Osteoblast (primary cell): ENCODE measurements at regions not wholly inside any gene's neighbourhood (a gene's known extent, or its start where the extent isn't known, plus 50 kb on each side); places are given as distances from the start of the nearest gene placed in this dataset.
"Not testable (repeated sequence)": the region's sequence is repeated elsewhere in the genome, so short reads cannot be mapped to it uniquely, and the experiment has no call there.

Source experiments
- DNase-seq: peaks from one replicate; pipeline ENCODE4 v3.0.0; 2011; ENCODE audit warnings: low spot score, mixed read lengths; ENCODE audit not compliant: insufficient read length; ENCODE audit errors: missing footprints
- H2AFZ ChIP-seq: 2 replicates; pipeline ENCODE4 v1.6.0; 2011; ENCODE audit warnings: mild to moderate bottlenecking, low read length
- H3K27ac ChIP-seq: 2 replicates; pipeline ENCODE4 v1.5.1; 2011; ENCODE audit warnings: mild to moderate bottlenecking, low read depth, low read length, moderate library complexity
- H3K27me3 ChIP-seq: 2 replicates; pipeline ENCODE4 v1.6.0; 2012; ENCODE audit warnings: mild to moderate bottlenecking, control low read depth, inconsistent platforms, low read length, moderate library complexity; ENCODE audit not compliant: insufficient read depth
- H3K36me3 ChIP-seq: 2 replicates; pipeline ENCODE4 v1.5.1; 2011; ENCODE audit warnings: mild to moderate bottlenecking, low read length, control low read depth, moderate library complexity; ENCODE audit not compliant: insufficient read depth
- H3K4me1 ChIP-seq: 2 replicates; pipeline ENCODE4 v1.5.1; 2011; ENCODE audit warnings: mild to moderate bottlenecking, low read length, control low read depth, moderate library complexity; ENCODE audit not compliant: insufficient read depth
- H3K4me2 ChIP-seq: 2 replicates; pipeline ENCODE4 v1.6.0; 2011; ENCODE audit warnings: mild to moderate bottlenecking, low read length; ENCODE audit not compliant: insufficient read depth
- H3K4me3 ChIP-seq: fragments of 200-600 bp; sonication (generic); 3 replicates; pipeline ENCODE4 v1.5.1; 2012; ENCODE audit warnings: mild to moderate bottlenecking, low read length, inconsistent platforms; ENCODE audit not compliant: insufficient read depth
- H3K79me2 ChIP-seq: 2 replicates; pipeline ENCODE4 v1.6.0; 2012; ENCODE audit warnings: mild to moderate bottlenecking, low read length, control low read depth, inconsistent platforms; ENCODE audit not compliant: insufficient read depth
- H3K9me3 ChIP-seq: 2 replicates; pipeline ENCODE4 v1.5.1; 2011; ENCODE audit warnings: low read depth, low read length, control low read depth
- H4K20me1 ChIP-seq: 2 replicates; pipeline ENCODE4 v1.6.0; 2012; ENCODE audit warnings: mild to moderate bottlenecking, low read length, control low read depth; ENCODE audit not compliant: insufficient read depth
- TF ChIP-seq, protein P1 (sequence below): IDR thresholded peaks from 2 replicates; pipeline ENCODE4 v1.5.1; 2011; ENCODE audit warnings: mild to moderate bottlenecking, low read depth, low read length, moderate library complexity; ENCODE audit errors: extremely low read depth

DNA sequence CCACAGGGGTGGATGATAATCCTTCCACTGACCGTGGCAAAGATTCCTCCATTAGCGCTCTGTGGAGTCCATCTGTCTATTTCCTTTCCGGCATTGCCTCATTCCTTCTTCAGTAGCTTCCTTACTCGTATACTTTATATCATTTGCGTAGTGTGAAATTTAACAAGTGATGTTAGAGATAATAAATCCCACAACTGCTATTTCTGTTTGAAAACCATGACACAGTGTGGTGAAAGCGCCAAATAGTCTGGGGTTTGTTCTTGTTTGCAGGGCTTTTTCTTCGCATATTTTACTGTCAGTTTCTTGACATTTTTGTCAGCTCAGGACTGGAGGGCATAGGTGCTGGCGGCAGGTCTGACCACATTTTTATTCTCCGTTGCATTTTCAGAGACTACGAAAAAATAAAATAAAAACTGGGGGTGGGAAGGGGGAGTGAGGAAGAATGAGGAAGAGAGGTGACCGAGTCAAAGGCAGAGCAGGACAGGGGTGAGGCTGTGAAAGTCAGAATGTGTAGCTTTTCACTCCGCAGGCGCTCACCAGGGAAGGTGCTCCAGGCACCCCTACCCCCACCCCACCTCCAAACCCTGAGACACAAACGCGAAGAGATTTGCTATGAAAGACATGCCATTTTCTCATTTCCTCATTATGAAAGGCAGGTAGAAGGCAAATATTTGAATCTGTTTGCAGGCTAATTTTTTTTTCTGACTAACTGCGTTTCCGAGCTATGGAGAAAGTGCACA lies 965.0 kb downstream of the MCTP2 start:
- TF ChIP-seq, protein P1, sequence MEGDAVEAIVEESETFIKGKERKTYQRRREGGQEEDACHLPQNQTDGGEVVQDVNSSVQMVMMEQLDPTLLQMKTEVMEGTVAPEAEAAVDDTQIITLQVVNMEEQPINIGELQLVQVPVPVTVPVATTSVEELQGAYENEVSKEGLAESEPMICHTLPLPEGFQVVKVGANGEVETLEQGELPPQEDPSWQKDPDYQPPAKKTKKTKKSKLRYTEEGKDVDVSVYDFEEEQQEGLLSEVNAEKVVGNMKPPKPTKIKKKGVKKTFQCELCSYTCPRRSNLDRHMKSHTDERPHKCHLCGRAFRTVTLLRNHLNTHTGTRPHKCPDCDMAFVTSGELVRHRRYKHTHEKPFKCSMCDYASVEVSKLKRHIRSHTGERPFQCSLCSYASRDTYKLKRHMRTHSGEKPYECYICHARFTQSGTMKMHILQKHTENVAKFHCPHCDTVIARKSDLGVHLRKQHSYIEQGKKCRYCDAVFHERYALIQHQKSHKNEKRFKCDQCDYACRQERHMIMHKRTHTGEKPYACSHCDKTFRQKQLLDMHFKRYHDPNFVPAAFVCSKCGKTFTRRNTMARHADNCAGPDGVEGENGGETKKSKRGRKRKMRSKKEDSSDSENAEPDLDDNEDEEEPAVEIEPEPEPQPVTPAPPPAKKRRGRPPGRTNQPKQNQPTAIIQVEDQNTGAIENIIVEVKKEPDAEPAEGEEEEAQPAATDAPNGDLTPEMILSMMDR = no peak
- H3K79me2 ChIP-seq = no peaks in the 10 kb centered on the region
- no peak overlapping the region for H3K4me3 ChIP-seq
- no peak for DNase-seq
- H3K27ac ChIP-seq = no peak overlapping the region
- no peaks in the 10 kb centered on the region for H3K27me3 ChIP-seq
- no peaks in the 10 kb centered on the region for H3K36me3 ChIP-seq
- H3K9me3 ChIP-seq = no peaks in the 10 kb centered on the region
- no peak overlapping the region for H2AFZ ChIP-seq
- no peaks in the 10 kb centered on the region for H4K20me1 ChIP-seq
- no peak overlapping the region for H3K4me2 ChIP-seq
- no peaks in the 10 kb centered on the region for H3K4me1 ChIP-seq

DNA sequence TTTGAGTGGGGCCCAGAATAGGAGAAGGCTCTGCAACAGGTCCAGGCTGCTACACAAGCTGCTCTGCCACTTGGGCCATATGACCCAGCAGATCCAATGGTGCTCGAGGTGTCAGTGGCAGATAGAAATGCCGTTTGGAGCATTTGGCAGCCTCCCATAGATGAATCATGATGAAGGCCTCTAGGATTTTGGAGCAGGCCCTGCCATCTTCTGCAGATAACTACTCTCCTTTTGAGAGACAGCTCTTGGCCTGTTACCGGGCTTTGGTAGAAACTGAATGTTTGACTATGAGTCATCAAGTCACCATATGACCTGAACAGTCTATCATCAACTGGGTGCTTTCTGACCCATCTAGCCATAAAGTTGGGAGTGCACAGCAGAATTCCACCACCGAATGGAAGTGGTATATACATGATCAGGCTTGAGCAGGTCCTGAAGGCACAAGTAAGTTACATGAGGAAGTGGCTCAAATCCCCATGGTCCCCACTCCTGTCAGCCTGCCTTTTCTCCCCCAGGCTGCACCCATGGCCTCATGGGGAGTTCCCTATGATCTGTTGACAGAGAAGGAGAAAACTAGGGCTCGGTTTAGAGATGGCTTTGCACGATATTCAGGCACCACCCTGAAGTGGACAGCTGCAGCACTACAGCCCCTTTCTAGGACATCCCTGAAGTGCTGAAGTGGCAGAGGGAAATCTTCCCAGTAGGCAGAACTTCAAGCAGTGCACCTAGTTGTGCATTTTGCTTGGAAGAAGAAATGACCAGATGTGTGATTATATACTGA lies 971.4 kb downstream of the MCTP2 start:
- H4K20me1 ChIP-seq = no peaks in the 10 kb centered on the region
- H3K36me3 ChIP-seq = no peaks in the 10 kb centered on the region
- H3K4me2 ChIP-seq = no peak overlapping the region
- no peak overlapping the region for H3K4me3 ChIP-seq
- H3K27me3 ChIP-seq = no peaks in the 10 kb centered on the region
- H3K79me2 ChIP-seq = no peaks in the 10 kb centered on the region
- TF ChIP-seq, protein P1 = no peak
- no peak for DNase-seq
- no peaks in the 10 kb centered on the region for H3K9me3 ChIP-seq
- H2AFZ ChIP-seq = no peak overlapping the region
- no peak overlapping the region for H3K27ac ChIP-seq
- no peaks in the 10 kb centered on the region for H3K4me1 ChIP-seq

DNA sequence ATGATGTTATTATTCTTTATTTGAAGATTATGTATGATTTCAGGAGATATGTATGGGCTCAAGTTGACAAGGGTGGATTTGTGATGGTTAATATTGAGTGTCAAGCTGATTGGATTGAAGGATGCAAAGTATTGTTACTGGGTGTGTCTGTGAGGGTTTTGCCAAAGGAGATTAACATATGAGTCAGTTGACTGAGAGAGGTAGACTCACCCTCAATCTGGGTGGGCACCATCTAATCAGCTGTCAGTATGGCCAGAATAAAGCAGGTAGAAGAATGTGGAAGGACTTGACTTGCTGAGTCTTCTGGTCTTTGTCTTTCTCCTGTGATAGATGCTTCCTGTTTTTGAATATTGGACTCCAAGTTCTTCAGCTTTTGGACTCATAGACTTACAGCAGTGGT lies 973.7 kb downstream of the MCTP2 start:
- Histone ChIP-seq H3K4me2 (no peak overlapping the region), H2AFZ (no peak overlapping the region), H3K4me3 (no peak overlapping the region), H3K4me1 (no peaks in the 10 kb centered on the region), H3K27me3 (no peaks in the 10 kb centered on the region), H3K27ac (no peak overlapping the region), H3K36me3 (no peaks in the 10 kb centered on the region), H3K79me2 (no peaks in the 10 kb centered on the region), H4K20me1 (no peaks in the 10 kb centered on the region), H3K9me3 (no peaks in the 10 kb centered on the region)
- TF ChIP-seq, protein P1 = no peak
- no peak for DNase-seq

DNA sequence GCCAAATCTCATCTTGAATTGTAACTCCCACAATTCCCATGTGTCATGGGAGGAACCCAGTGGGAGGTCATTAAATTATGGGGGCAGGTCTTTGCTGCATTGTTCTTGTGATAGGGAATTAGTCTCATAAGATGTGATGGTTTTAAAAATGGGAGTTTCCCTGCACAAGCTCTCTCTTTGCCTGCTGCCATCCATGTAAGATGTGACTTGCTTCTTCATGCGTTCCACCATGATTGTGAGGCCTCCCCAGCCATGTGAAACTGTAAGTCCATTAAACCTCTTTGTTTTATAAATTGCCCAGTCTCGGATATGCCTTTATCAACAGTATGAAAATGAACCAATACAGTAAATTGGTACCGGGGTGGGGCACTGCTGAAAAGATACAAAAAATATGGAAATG lies 974.5 kb downstream of the MCTP2 start:
- H3K9me3 ChIP-seq, H3K4me2 ChIP-seq, H3K79me2 ChIP-seq, H4K20me1 ChIP-seq, H3K27ac ChIP-seq, H3K4me3 ChIP-seq, H3K4me1 ChIP-seq, H3K36me3 ChIP-seq, DNase-seq, H3K27me3 ChIP-seq, H2AFZ ChIP-seq: not testable (repeated sequence)
